Adrenal gland (tissue), 9 donors: ENCODE measurements at regions not wholly inside any gene's neighbourhood (a gene's known extent, or its start where the extent isn't known, plus 50 kb on each side); places are given as distances from the start of the nearest gene placed in this dataset.

Experiments used
- DNase-seq, 7 donors: peaks; one replicate each; pipeline ENCODE4 v3.0.0-alpha.2; 2019 to 2020
- H3K27ac ChIP-seq, 5 donors: fragments of 200-600 bp; sonication (generic) in 4 of 5; 1 replicate in 3 of 5; 2 replicates in 2 of 5; pipeline versions ENCODE4 v1.5.1 to v1.8.0; 2016 to 2020; ENCODE audit warnings: mild to moderate bottlenecking in 1 of 5
- H3K27me3 ChIP-seq: fragments of 200-600 bp; 2 replicates; pipeline ENCODE4 v1.8.0; 2021
- H3K36me3 ChIP-seq, 2 donors: fragments of 200-600 bp; replicated peaks in 1 of 2; 1 replicate in 1 of 2; 2 replicates in 1 of 2; pipeline versions ENCODE4 v1.5.1 to v1.8.0; 2018 to 2022
- H3K4me1 ChIP-seq, 2 donors: fragments of 200-600 bp; replicated peaks in 1 of 2; 1 replicate in 1 of 2; 2 replicates in 1 of 2; pipeline versions ENCODE4 v1.5.1 to v1.8.0; 2018 to 2021
- H3K4me3 ChIP-seq, 4 donors: fragments of 200-600 bp; sonication (generic) in 3 of 4; one replicate each; pipeline ENCODE4 v1.5.1; 2016 to 2018
- H3K9me3 ChIP-seq, 3 donors: fragments of 200-600 bp; sonication (generic) in 1 of 3; replicated peaks in 1 of 3; 1 replicate in 2 of 3; 2 replicates in 1 of 3; pipeline versions ENCODE4 v1.5.1 to v1.8.0; 2016 to 2021
- CTCF ChIP-seq, 6 experiments: fragments of 450-650 bp in 4 of 6; fragments of 200-600 bp in 2 of 6; sonication (generic) in 1 of 6; IDR thresholded peaks; 1 replicate in 5 of 6; 2 replicates in 1 of 6; pipeline versions ENCODE4 v1.5.1 to v1.8.0; 2016 to 2021; ENCODE audit warnings: antibody characterized with exemption in 6 of 6, mild to moderate bottlenecking in 2 of 6, moderate library complexity in 1 of 6
- POLR2A ChIP-seq, 2 donors: fragments of 450-650 bp; IDR thresholded peaks; one replicate each; pipeline ENCODE4 v1.6.1; 2017; ENCODE audit warnings: antibody characterized with exemption in 2 of 2, mild to moderate bottlenecking in 2 of 2, moderate library complexity in 1 of 2
- WGBS, 4 donors: extraction: QIAGEN DNeasy Blood & Tissue Kit in 2 of 4; methylation state at CpG; one replicate each; pipeline versions ENCODE4 v1.1.5 to v1.1.7; 2013 to 2017; 5-methylcytosine and 5-hydroxymethylcytosine counted together
- intact Hi-C, 2 donors: fragments of 100-400 bp; cut with DNase I; formaldehyde crosslinking; loops; one replicate each; pipeline versions ENCODE4 v1.14.1 to v1.15.0; 2022 to 2023
- donor health status: healthy with polysubstance abuse.
- donor health status: Bipolar disorder and iron deficiency.
- donor health status: DM: yes; HTN: yes; CAD: no.
- donor health status: DM: no; HTN: no; CAD: no.
- donor health status: DM: no; HTN: no; CAD: no.

- no peak for DNase-seq
- no peaks in the 10 kb centered on the region for H3K4me1 ChIP-seq
- no peak for TF ChIP-seq CTCF (IDR thresholded peaks at IDR 0.05)
- no peak for TF ChIP-seq POLR2A (IDR thresholded peaks at IDR 0.05)
- no peaks in the 10 kb centered on the region for H3K36me3 ChIP-seq
- H3K27ac ChIP-seq, result no peak overlapping the region
- 82 to 87% (median 85%) methylated on average over 9 to 11 of the region's 11 CpGs for WGBS, 4 donors
- H3K9me3 ChIP-seq, result no peaks in the 10 kb centered on the region
- intact Hi-C loops, result loop anchor here in 1 of 2 donors (10.0 kb wide), 1 partner anchor 61 kb away; no protein-coding TSS in a partner anchor
- no peak overlapping the region for H3K4me3 ChIP-seq
- H3K27me3 ChIP-seq, result peaks cover 9% of the 10 kb centered on the region
Observed at GRCh38 chr17:73783945-73784603, 139.8 kb upstream of the SDK2 start.

- H3K27ac ChIP-seq, result no peak overlapping the region
- intact Hi-C loops, result loop anchor here in 1 of 2 donors (10.0 kb wide), 1 partner anchor 59 kb away; no protein-coding TSS in a partner anchor
- no peak for TF ChIP-seq CTCF (IDR thresholded peaks at IDR 0.05)
- TF ChIP-seq POLR2A (IDR thresholded peaks at IDR 0.05), result no peak
- no peaks in the 10 kb centered on the region for H3K36me3 ChIP-seq
- peaks cover 9% of the 10 kb centered on the region for H3K27me3 ChIP-seq
- no peak for DNase-seq
- whole genome bisulfite sequencing, 4 donors, result 45 to 65% (median 55%) methylated on average over 11 to 12 of the region's 12 CpGs
- no peaks in the 10 kb centered on the region for H3K9me3 ChIP-seq
- H3K4me1 ChIP-seq, result no peaks in the 10 kb centered on the region
- H3K4me3 ChIP-seq, result no peak overlapping the region
Observed at GRCh38 chr17:73785496-73785895, 141.3 kb upstream of the SDK2 start.

GRCh38 chr17:73785958-73786743, 141.9 kb upstream of the SDK2 start:
- no peak for DNase-seq
- no peaks in the 10 kb centered on the region for H3K4me1 ChIP-seq
- H3K27me3 ChIP-seq, result peaks cover 9% of the 10 kb centered on the region
- intact Hi-C loops, result loop anchor here in 1 of 2 donors (10.0 kb wide), 1 partner anchor 59 kb away; no protein-coding TSS in a partner anchor
- 60 to 79% (median 73%) methylated on average over 16 to 17 of the region's 17 CpGs for WGBS, 4 donors
- TF ChIP-seq CTCF (IDR thresholded peaks at IDR 0.05), result no peak
- no peak for TF ChIP-seq POLR2A (IDR thresholded peaks at IDR 0.05)
- H3K4me3 ChIP-seq, result no peak overlapping the region
- no peaks in the 10 kb centered on the region for H3K9me3 ChIP-seq
- no peaks in the 10 kb centered on the region for H3K36me3 ChIP-seq
- H3K27ac ChIP-seq, result no peak overlapping the region
